Hematopoietic multipotent progenitor cell treated with erythropoietin and hydrocortisone succinate and interleukin-3 and kit ligand, for 8 days (in vitro differentiated cells): ENCODE measurements at regions not wholly inside any gene's neighbourhood (a gene's known extent, or its start where the extent isn't known, plus 50 kb on each side); places are given as distances from the start of the nearest gene placed in this dataset.
"Not testable (repeated sequence)": the region's sequence is repeated elsewhere in the genome, so short reads cannot be mapped to it uniquely, and the experiment has no call there.

Source experiments
- DNase-seq: peaks from one replicate; pipeline ENCODE4 v3.0.0-alpha.2; 2015

GRCh38 chr10:63675171-63675570 is 154.0 kb downstream of the REEP3 start:
- DNase-seq: no peak

GRCh38 chr10:63677001-63677400 is 155.8 kb downstream of the REEP3 start:
- DNase-seq: no peak

GRCh38 chr10:63680545-63680944 is 159.3 kb downstream of the REEP3 start:
- not testable (repeated sequence) for DNase-seq

GRCh38 chr10:63681993-63682697 is 160.9 kb downstream of the REEP3 start:
- DNase-seq: no peak

GRCh38 chr10:63682698-63683052 is 161.5 kb downstream of the REEP3 start:
- not testable (repeated sequence) for DNase-seq

- no peak for DNase-seq
Measured at GRCh38 chr10:63683223-63683622, 162.0 kb downstream of the REEP3 start.

GRCh38 chr10:63683686-63684085 is 162.5 kb downstream of the REEP3 start:
- DNase-seq: no peak

- DNase-seq: no peak
Measured at GRCh38 chr10:63684257-63684936, 163.2 kb downstream of the REEP3 start.

- DNase-seq: no peak
Measured at GRCh38 chr10:63689768-63690167, 168.6 kb downstream of the REEP3 start.

GRCh38 chr10:63692220-63692896 is 171.2 kb downstream of the REEP3 start:
- DNase-seq: no peak

GRCh38 chr10:63693021-63693420 is 171.8 kb downstream of the REEP3 start:
- not testable (repeated sequence) for DNase-seq

- DNase-seq: no peak
Measured at GRCh38 chr10:63696205-63696604, 175.0 kb downstream of the REEP3 start.

- DNase-seq: no peak
Measured at GRCh38 chr10:63697956-63698786, 177.0 kb downstream of the REEP3 start.

- DNase-seq: no peak
Measured at GRCh38 chr10:63698787-63699150, 177.6 kb downstream of the REEP3 start.

- no peak for DNase-seq
Measured at GRCh38 chr10:63699785-63700613, 178.8 kb downstream of the REEP3 start.

GRCh38 chr10:63700631-63701156 is 179.5 kb downstream of the REEP3 start:
- no peak for DNase-seq

- DNase-seq: no peak
Measured at GRCh38 chr10:63702092-63702491, 180.9 kb downstream of the REEP3 start.

- DNase-seq: peak; percentile 7
Measured at GRCh38 chr10:63703113-63703670, 182.0 kb downstream of the REEP3 start.

GRCh38 chr10:63703740-63704345 is 182.6 kb downstream of the REEP3 start:
- no peak for DNase-seq

GRCh38 chr10:63707254-63707910 is 186.2 kb downstream of the REEP3 start:
- peak; percentile 52 for DNase-seq

- DNase-seq: no peak
Measured at GRCh38 chr10:63708421-63708820, 187.2 kb downstream of the REEP3 start.
